GM13976 (cell line): ENCODE measurements at regions not wholly inside any gene's neighbourhood (a gene's known extent, or its start where the extent isn't known, plus 50 kb on each side); places are given as distances from the start of the nearest gene placed in this dataset.

ENCODE experiments used
- DNase-seq: peaks from one replicate; pipeline ENCODE4 v3.0.0; 2012; ENCODE audit warnings: low spot score
- in situ Hi-C: fragments of 300-500 bp; cut with MboI; formaldehyde crosslinking; loops from one replicate; pipeline ENCODE4 v1.12.0; 2022; ENCODE audit warnings: low sequenced_read_pairs, mixed read lengths, inconsistent platforms; ENCODE audit not compliant: unreplicated experiment
- TF ChIP-seq, protein P1 (sequence below): IDR thresholded peaks from 2 replicates; pipeline ENCODE4 v1.5.1; 2012; ENCODE audit warnings: borderline replicate concordance, mild to moderate bottlenecking; ENCODE audit not compliant: insufficient read depth; ENCODE audit errors: extremely low read depth, missing control alignments, control extremely low read depth

DNA sequence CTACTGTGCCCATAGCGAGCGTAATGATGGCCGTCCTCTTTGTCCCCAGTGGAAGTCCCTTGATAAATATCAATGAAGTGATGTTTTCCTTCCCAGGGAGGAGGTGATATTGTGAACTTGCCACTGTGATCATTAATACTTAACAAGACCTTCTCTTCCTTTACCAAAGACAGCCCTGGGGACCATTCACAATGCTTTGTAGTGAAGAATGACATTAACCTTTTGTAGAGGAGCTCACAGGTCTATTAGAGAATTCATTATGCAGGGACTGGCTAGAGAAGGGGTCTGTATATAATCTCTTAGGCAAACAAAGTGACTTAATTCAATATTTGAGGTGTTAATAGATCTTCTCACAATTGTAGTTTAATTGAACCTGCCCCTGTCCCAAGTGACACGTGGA is 452.9 kb upstream of the DMAC1 start:
- no peak for DNase-seq
- in situ Hi-C loops: no loop called here
- TF ChIP-seq, protein P1, sequence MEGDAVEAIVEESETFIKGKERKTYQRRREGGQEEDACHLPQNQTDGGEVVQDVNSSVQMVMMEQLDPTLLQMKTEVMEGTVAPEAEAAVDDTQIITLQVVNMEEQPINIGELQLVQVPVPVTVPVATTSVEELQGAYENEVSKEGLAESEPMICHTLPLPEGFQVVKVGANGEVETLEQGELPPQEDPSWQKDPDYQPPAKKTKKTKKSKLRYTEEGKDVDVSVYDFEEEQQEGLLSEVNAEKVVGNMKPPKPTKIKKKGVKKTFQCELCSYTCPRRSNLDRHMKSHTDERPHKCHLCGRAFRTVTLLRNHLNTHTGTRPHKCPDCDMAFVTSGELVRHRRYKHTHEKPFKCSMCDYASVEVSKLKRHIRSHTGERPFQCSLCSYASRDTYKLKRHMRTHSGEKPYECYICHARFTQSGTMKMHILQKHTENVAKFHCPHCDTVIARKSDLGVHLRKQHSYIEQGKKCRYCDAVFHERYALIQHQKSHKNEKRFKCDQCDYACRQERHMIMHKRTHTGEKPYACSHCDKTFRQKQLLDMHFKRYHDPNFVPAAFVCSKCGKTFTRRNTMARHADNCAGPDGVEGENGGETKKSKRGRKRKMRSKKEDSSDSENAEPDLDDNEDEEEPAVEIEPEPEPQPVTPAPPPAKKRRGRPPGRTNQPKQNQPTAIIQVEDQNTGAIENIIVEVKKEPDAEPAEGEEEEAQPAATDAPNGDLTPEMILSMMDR: no peak

DNA sequence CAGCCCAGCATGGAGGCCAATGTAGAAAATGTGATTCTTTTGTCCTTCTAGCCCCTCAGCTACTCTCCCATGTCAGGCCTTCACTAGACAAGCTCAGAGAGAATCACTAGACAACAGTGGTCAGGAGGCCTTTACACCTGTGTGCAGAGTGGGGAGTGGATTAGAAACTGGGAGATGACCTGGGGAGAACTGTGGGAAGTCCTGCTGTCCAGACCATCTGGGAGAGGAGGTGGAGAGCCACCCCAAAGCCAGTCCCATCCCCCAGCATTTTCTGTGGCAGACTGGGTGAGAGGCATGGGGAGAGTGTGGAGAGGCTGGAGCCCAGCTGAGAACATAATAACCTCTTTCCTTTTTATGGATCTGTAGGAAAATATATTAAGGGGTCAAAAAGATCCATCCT is 452.0 kb upstream of the DMAC1 start:
- in situ Hi-C loops: no loop called here
- TF ChIP-seq, protein P1: no peak
- DNase-seq: no peak

DNA sequence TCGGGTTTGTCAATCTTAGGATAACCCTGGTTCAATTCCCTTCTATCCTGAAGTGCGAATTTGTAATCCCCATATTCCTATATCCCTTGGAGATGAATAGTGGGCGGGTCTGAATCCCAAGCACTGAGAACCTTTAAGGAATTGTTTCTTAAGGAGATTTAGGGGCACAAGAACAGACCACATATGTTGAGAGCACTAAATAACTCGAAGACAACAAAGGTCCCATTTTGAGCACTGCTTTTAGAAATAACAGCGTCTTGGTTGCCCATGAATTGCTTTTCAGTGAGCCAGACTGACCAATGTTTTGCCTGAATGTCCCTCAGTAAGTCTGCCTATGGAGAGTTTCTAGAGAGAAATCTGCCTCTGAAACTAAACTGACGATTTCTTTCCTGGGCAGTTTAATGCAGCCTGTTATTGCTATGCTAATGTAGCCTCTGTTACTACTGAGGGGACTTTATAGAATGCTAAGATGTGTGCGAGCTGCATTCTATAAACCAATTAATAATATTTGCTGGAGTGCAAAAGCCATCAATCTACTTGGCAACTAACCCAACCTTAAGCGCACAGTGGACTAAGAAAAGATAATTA is 445.0 kb upstream of the DMAC1 start:
- no peak for DNase-seq
- TF ChIP-seq, protein P1: no peak
- in situ Hi-C loops: no loop called here

DNA sequence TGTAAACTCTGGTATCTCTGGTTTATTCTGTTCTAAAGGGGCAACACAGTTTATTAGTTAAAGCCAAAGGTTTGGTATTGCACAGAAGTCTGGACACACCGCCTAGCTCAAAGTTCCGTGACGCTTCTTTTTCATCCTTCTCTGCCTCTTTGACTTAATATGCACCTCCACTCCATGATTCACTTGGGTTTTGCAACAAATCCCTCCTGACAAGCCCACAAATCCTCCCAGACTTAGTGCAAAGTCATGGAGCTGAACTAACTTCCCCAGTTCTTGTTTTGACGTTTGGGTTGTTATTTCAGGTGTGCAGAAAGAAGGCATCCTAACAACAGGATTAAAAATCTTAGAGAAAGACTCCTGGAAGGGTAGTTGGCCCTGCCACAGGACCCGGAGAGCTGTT is 441.6 kb upstream of the DMAC1 start:
- TF ChIP-seq, protein P1: no peak
- DNase-seq: no peak
- in situ Hi-C loops: no loop called here

DNA sequence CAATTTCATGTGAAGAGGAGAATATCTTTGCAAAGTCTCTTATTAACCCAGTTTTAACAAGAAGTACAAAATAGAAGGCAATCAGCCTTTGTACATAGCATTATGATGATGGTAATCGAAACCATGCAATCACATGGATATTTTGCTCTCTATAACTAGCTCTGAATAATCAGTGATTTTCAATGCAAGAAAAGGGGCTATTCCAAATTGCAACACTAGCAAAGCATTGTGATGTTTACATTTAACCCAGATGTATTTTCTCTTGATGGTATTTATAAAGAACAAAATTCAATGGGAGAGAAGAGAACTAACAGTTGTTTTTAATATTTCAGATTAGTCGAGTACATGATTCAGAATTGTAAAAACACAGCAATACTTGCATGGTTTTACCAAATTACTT is 437.5 kb upstream of the DMAC1 start:
- DNase-seq: no peak
- in situ Hi-C loops: no loop called here
- TF ChIP-seq, protein P1: no peak

- no peak for DNase-seq
- TF ChIP-seq, protein P1: no peak
- in situ Hi-C loops: no loop called here
Measured at GRCh38 chr9:8235489-8235888, 435.9 kb upstream of the DMAC1 start.
